Retinal pigment epithelial cell (primary cell): ENCODE measurements at regions not wholly inside any gene's neighbourhood (a gene's known extent, or its start where the extent isn't known, plus 50 kb on each side); places are given as distances from the start of the nearest gene placed in this dataset.
"Not testable (repeated sequence)": the region's sequence is repeated elsewhere in the genome, so short reads cannot be mapped to it uniquely, and the experiment has no call there.

Experiments
- DNase-seq: peaks from one replicate; pipeline ENCODE4 v3.0.0-alpha.2; 2010; ENCODE audit warnings: low read depth
- H3K4me3 ChIP-seq: 2 replicates; pipeline ENCODE4 v1.5.1; 2011; ENCODE audit warnings: mild to moderate bottlenecking, low read length, control low read depth, moderate library complexity
- CTCF ChIP-seq: conservative IDR thresholded peaks from 2 replicates; pipeline ENCODE4 v1.5.1; 2011; ENCODE audit warnings: low read depth, low read length, control low read depth, inconsistent platforms

DNA sequence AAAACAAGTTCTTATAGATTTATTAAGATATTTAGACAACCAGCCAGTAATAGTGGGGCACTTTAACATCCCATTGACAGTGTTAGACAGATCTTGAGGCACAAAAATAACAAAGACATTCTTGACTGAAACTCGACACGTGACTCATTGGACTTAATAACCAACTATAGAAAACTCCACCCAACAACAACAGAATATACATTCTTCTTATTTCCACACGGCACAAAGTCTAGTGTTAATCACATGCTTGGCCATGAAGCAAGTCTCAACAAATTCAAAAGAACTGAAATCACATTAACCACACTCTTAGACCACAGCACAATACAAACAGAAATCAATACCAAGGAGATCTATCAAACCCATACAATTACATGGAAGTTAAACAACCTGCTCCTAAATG lies 138.1 kb downstream of the ARL5B start:
- H3K4me3 ChIP-seq, result no peak overlapping the region
- TF ChIP-seq CTCF, result no peak
- no peak for DNase-seq

DNA sequence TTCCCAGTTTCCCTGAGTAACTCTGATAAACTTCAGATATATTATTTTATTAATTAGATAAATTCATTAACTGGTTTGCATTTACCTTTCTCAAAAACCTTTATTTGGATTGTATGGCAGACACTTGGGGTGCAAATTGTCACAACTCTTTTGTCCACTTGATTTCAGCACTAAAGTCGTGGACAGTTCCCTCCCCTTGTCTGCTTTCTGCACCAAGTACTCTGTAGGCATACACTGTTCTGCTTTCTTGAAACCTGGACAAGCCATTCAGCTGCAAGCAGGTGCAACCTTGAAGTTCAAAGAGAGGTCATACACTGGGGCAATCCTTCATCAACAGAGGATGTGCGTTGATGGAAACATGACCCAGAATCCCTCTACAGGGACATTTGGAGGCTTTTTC lies 162.9 kb downstream of the ARL5B start:
- TF ChIP-seq CTCF, result no peak
- no peak overlapping the region for H3K4me3 ChIP-seq
- peak; percentile 13 for DNase-seq

DNA sequence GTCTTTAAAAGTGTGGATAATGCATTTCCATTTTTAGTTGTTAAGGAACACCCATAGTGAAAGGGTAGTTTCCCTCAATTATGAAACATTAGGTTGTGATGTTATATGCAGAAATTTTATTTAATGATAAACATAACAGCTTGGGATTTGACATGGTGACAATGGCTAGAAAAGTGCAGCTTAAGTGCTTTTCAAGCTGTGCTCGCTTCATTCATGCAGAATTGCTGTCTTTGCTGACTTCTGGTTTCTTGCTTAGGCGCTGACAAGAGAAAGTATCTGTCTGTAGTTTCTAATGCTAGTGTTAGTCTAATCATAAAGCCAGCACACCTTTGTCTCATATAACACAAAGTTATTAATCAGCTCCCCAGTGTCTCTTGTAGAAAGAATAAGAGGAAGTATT lies 170.0 kb downstream of the ARL5B start:
- no peak for TF ChIP-seq CTCF
- no peak overlapping the region for H3K4me3 ChIP-seq
- no peak for DNase-seq

GRCh38 chr10:18830277-18830676 lies 171.0 kb downstream of the ARL5B start:
- no peak overlapping the region for H3K4me3 ChIP-seq
- TF ChIP-seq CTCF, result no peak
- no peak for DNase-seq

DNA sequence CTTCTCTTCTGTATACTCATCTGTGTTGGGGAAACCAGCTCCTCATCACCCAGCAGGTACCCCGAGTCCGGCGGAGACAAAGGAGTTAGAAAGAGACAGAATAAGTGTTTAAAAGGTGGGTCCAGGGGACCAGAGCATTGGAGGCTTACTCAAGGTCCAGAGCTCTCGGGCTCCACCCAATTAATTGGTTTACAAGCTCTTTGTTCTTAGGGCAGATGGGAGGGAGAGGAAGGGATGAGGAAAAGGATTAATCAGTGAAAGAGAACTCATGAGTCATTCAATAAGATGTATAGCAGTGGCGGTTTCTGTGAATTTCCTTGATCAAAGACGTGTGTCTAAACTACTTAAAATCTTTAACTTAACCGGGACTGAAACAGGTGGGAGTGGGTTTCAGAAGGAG lies 192.0 kb upstream of the MALRD1 start:
- peak; percentile 30 for DNase-seq
- not testable (repeated sequence) for H3K4me3 ChIP-seq

DNA sequence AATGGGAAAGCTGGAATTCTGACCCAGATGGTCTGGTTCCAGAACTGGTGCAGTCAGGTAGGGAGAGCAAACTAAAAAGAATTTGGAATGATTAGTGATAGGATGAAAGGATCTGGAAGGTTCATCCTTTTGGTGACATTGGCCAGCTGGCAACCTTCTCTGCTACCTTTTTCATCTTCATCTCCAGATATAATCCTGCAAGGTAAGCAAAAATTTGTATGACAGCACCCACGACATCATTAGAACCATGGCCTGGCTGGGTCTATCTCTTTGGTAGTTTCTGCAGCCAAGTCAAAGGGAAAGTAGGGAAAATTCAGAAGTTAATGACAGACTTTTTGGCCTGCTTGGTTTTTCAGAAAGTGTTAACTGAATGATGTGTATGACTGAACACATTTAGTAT lies 188.9 kb upstream of the MALRD1 start:
- no peak overlapping the region for H3K4me3 ChIP-seq
- TF ChIP-seq CTCF, result no peak

DNA sequence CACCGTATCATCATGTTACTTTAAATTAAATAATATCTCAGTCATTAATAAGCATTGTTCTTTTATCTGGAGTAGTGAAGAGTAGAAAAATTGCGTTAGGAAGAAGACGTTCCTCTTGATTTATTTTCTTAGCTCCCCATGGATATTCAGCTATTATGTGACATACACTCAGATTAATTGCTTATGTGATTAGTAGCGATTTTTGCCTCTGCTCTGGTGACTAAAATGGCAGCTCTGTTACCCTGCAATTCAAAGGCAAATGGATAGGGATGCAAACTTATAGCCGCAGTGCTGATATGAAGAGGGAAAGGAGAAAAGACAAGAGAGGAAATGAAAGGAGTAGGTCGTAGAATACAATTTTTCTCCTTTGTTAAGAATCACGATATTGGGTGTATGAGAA lies 188.4 kb upstream of the MALRD1 start:
- TF ChIP-seq CTCF, result no peak
- H3K4me3 ChIP-seq, result no peak overlapping the region
- no peak for DNase-seq

More for the DNA sequence above, 188.9 kb upstream of the MALRD1 start:
- no peak for DNase-seq

- no peak for TF ChIP-seq CTCF
- no peak for DNase-seq
These were observed 187.9 kb upstream of the MALRD1 start for GRCh38 chr10:18860631-18861240.

More at GRCh38 chr10:18860631-18861240, 187.9 kb upstream of the MALRD1 start:
- no peak overlapping the region for H3K4me3 ChIP-seq
